ENCODE measurements at regions not wholly inside any gene's neighbourhood (a gene's known extent, or its start where the extent isn't known, plus 50 kb on each side); places are given as distances from the start of the nearest gene placed in this dataset.

- ChIA-PET CTCF (no interaction called here), POLR2A (ENCODE audit: unreplicated experiment) (no interaction called here)
- H2AFZ ChIP-seq (replicated peaks; ENCODE audit: low read length, poor library complexity): no peak overlapping the region
- WGBS, 2 experiments (ENCODE audit: extremely low coverage in 2 of 2, insufficient read length in 1 of 2): no CpG with 5 or more reads among the region's 1 CpG
- H3K9ac ChIP-seq (ENCODE audit: low read depth, low read length): no peak overlapping the region
- H3K9me1 ChIP-seq (ENCODE audit: insufficient read depth, low read length): no peaks in the 10 kb centered on the region
- H3K27me3 ChIP-seq (ENCODE audit: control insufficient read depth, insufficient read depth, low read length): no peaks in the 10 kb centered on the region
- H3K23ac ChIP-seq (ENCODE audit: low read depth, low read length): no peak overlapping the region
- no peak overlapping the region for H4K5ac ChIP-seq (ENCODE audit: low read depth, low read length)
- no peak overlapping the region for H2BK15ac ChIP-seq (ENCODE audit: low read depth, low read length)
- H4K20me1 ChIP-seq (ENCODE audit: insufficient read depth, low read length): no peaks in the 10 kb centered on the region
- H3K79me1 ChIP-seq (ENCODE audit: low read depth in 1 of 2, low read length in 2 of 2): no peaks in the 10 kb centered on the region
- no peak overlapping the region for H3K56ac ChIP-seq (ENCODE audit: extremely low read depth, insufficient read depth, low read length)
- TF ChIP-seq CHD1 (IDR thresholded peaks at IDR 0.05; ENCODE audit: low read depth, low read length) (no peak), BHLHE40 (IDR thresholded peaks at IDR 0.05; ENCODE audit: low read depth, low read length) (no peak), ELK1 (IDR thresholded peaks at IDR 0.05; ENCODE audit: borderline replicate concordance, low read depth, low read length) (no peak), CEBPB (IDR thresholded peaks at IDR 0.05; ENCODE audit: low read depth, low read length) (no peak), NFE2L2 (IDR thresholded peaks at IDR 0.05; ENCODE audit: low read depth, low read length) (no peak), CTCF (conservative IDR thresholded peaks at IDR 0.05; ENCODE audit: low read depth, low read length) (no peak), MXI1 (IDR thresholded peaks at IDR 0.05; ENCODE audit: borderline replicate concordance, low read depth, low read length) (no peak), RFX5 (IDR thresholded peaks at IDR 0.05; ENCODE audit: low read depth, low read length) (no peak), FOS (IDR thresholded peaks at IDR 0.05; ENCODE audit: low read depth, low read length) (no peak), USF2 (IDR thresholded peaks at IDR 0.05; ENCODE audit: low read depth, low read length) (no peak), SMC3 (IDR thresholded peaks at IDR 0.05; ENCODE audit: low read depth, low read length) (no peak), RCOR1 (IDR thresholded peaks at IDR 0.05; ENCODE audit: insufficient replicate concordance, low read length) (no peak), POLR2A (IDR thresholded peaks at IDR 0.05; ENCODE audit: low read depth, low read length) (no peak), MAZ (IDR thresholded peaks at IDR 0.05; ENCODE audit: borderline replicate concordance, low read depth, low read length) (no peak)
- H2AK5ac ChIP-seq (ENCODE audit: low read depth, low read length): no peak overlapping the region
- no peaks in the 10 kb centered on the region for H3K4me1 ChIP-seq (ENCODE audit: control insufficient read depth, insufficient read depth, low read length)
- H2BK120ac ChIP-seq (ENCODE audit: low read depth, low read length): no peak overlapping the region
- no peak overlapping the region for H3K27ac ChIP-seq (ENCODE audit: insufficient read depth, low read length)
- in situ Hi-C loops (cut with MboI; ENCODE audit: low sequenced_read_pairs): no loop called here
- dilution Hi-C loops (cut with HindIII; ENCODE audit: low sequenced_read_pairs, unreplicated experiment): no loop called here
- no peak overlapping the region for H2AK9ac ChIP-seq (replicated peaks; ENCODE audit: low read depth, low read length, poor library complexity)
- H4K91ac ChIP-seq (ENCODE audit: insufficient read depth, low read depth, low read length): no peak overlapping the region
- ATAC-seq (ENCODE audit: low read depth) (no peak), DNase-seq (no peak)
- H3K4me2 ChIP-seq (ENCODE audit: low read depth, low read length): no peak overlapping the region
- no peak overlapping the region for H3K18ac ChIP-seq (ENCODE audit: low read depth, low read length)
- no peak overlapping the region for H3K4me3 ChIP-seq (ENCODE audit: insufficient read depth, low read depth, low read length)
- no peaks in the 10 kb centered on the region for H3K9me3 ChIP-seq (ENCODE audit: control insufficient read depth, insufficient read depth, low read length)
- no peak overlapping the region for H2BK5ac ChIP-seq (ENCODE audit: low read depth, low read length, poor library complexity, severe bottlenecking)
- no TSS peak for BruUV-seq (replicated peaks)
- no peak overlapping the region for H3K14ac ChIP-seq (replicated peaks; ENCODE audit: low read depth, low read length)
- H3K4ac ChIP-seq (ENCODE audit: low read depth, low read length): no peak overlapping the region
- intact Hi-C loops (cut with micrococcal nuclease): no loop called here
- H2BK20ac ChIP-seq (ENCODE audit: low read depth, low read length): no peak overlapping the region
- no peaks in the 10 kb centered on the region for H3K36me3 ChIP-seq (ENCODE audit: control insufficient read depth, insufficient read depth, low read length)
- no peak overlapping the region for H4K8ac ChIP-seq (ENCODE audit: low read depth in 2 of 2, low read length in 2 of 2)
Measured at GRCh38 chr7:26531926-26532325, 240.3 kb downstream of the SNX10 start.
